ENCODE measurements at regions not wholly inside any gene's neighbourhood (a gene's known extent, or its start where the extent isn't known, plus 50 kb on each side); places are given as distances from the start of the nearest gene placed in this dataset.

DNA sequence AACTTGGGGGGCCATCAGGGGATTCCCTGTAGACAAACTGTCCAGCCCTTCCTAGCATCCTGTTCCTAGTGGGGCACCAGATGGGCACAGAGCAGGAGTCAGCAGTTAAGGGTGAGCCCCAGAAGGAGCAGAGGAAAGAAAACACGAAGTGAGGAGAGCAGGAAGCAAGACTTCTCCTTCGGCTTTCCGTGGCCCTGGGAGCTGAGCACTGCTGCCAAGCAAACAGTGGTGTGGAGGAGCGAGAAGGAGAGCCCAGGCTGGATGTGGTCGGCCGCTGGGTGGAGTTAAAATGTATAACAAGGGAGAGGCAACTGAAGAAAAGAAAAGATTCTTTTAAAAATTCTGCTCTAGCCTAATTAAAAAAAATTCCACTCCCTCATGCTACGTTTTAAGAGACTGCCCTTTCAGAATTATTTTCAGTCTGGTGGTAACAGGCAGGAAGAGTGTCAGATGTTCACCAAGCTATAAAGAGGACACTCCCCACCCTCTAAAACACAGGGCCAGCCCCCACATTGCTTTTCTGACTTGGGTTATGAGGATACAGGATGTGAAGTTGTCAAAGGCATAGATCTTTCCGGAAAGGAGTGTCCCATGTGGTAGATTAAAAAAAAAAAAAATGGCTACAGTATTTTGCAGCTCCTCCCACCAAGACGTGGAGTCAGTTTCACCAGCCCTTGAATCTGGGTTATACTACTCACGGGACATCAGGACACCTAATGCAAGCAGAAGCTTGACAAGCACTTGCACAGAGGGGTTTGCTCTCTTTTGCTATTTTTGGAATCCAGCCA, 74.9 kb upstream of the ZFHX3 start:
- Histone ChIP-seq H3K36me3 (ENCODE audit: control insufficient read depth, insufficient read depth, low read length) (no peaks in the 10 kb centered on the region), H3K4me3 (ENCODE audit: low read depth, low read length) (no peak overlapping the region), H3K27me3 (ENCODE audit: control insufficient read depth, insufficient read depth, low read length) (no peaks in the 10 kb centered on the region)
- FAIRE-seq = no peak
- no peak for DNase-seq (ENCODE audit: low read depth)
- TF ChIP-seq, protein P1, sequence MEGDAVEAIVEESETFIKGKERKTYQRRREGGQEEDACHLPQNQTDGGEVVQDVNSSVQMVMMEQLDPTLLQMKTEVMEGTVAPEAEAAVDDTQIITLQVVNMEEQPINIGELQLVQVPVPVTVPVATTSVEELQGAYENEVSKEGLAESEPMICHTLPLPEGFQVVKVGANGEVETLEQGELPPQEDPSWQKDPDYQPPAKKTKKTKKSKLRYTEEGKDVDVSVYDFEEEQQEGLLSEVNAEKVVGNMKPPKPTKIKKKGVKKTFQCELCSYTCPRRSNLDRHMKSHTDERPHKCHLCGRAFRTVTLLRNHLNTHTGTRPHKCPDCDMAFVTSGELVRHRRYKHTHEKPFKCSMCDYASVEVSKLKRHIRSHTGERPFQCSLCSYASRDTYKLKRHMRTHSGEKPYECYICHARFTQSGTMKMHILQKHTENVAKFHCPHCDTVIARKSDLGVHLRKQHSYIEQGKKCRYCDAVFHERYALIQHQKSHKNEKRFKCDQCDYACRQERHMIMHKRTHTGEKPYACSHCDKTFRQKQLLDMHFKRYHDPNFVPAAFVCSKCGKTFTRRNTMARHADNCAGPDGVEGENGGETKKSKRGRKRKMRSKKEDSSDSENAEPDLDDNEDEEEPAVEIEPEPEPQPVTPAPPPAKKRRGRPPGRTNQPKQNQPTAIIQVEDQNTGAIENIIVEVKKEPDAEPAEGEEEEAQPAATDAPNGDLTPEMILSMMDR (IDR thresholded peaks at IDR 0.05; ENCODE audit: insufficient read depth, low read length, severe bottlenecking) = no peak

DNA sequence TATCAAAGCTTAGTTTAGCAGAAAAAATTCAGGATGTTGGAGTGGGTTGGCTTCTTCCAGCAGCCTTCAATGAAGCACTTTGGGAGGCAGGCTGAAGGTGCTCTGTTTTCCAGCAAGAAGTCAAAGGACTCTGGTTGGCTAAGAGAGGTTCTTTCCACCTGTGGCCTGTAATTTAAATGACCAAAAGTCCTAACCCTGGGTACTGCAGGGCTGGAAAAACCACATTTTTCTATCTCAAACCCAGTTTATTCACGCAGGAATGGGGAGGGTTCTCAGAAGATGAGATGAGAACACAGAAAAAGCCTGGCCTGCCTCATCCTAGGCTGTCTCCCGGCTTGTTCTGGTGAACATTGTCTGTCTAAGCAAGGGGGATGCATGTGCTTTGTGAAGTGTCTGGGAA, 68.6 kb upstream of the ZFHX3 start:
- Histone ChIP-seq H3K4me3 (ENCODE audit: low read depth, low read length) (no peak overlapping the region), H3K27me3 (ENCODE audit: control insufficient read depth, insufficient read depth, low read length) (no peaks in the 10 kb centered on the region), H3K36me3 (ENCODE audit: control insufficient read depth, insufficient read depth, low read length) (no peaks in the 10 kb centered on the region)
- DNase-seq (ENCODE audit: low read depth) (no peak), FAIRE-seq (no peak)
- TF ChIP-seq, protein P1 (IDR thresholded peaks at IDR 0.05; ENCODE audit: insufficient read depth, low read length, severe bottlenecking) = no peak

DNA sequence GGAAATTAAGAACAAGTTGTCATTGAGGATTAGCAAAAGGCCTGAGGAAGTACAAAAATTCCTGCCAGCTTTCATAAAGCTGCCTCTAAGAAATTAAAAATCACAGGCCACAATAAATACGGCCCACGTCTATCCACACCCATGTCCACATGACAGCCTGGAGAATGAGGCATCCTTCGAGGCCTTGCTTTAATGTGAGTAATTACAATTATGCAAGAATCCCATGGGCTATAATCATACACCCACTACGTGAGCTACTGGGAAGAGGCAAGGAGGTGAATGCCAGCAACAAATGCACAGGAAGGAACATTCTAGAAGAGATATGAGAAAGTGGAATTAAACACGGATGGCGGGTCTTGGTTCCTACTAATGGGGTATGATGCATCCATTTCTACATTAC, 65.4 kb upstream of the ZFHX3 start:
- TF ChIP-seq, protein P1 (IDR thresholded peaks at IDR 0.05; ENCODE audit: insufficient read depth, low read length, severe bottlenecking) = no peak
- FAIRE-seq (no peak), DNase-seq (ENCODE audit: low read depth) (peak; percentile 82)
- no peaks in the 10 kb centered on the region for H3K27me3 ChIP-seq (ENCODE audit: control insufficient read depth, insufficient read depth, low read length)
- no peaks in the 10 kb centered on the region for H3K36me3 ChIP-seq (ENCODE audit: control insufficient read depth, insufficient read depth, low read length)
- no peak overlapping the region for H3K4me3 ChIP-seq (ENCODE audit: low read depth, low read length)

DNA sequence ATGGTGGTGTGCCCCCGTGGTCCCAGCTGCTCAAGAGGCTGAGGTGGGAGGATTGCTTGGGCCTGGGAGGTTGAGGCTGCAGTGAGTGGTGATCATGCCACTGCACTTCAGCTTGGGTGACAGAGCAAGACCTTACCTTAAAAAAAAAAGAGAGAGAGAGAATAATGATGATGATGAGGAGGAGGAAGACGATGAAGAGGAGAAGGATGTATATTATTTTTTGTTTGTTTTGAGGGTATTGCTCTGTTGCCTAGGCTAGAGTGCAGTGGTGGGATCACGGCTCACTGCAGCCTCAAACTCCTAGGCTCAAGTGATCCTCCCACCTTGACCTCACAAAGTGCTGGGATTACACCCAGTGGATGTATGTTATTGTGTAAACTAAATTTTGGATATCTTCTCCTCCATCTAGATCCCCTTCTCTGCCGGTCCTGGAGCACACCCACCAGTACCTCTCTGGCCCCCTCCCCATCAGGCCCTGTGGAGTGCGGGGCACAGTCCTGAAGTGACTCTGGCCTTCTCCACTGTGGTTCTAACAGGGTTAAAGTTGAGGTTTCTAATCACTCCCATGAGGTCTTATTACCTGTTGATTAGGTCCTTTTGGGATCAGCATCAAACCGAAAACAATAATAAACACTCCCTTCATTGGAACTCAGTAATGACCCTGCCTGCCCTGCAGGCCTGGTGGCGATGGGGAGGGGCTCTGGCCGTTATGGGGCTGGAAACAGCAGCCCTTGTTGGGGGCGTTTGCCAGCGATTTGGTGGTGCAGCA, 60.5 kb upstream of the ZFHX3 start:
- H3K4me3 ChIP-seq (ENCODE audit: low read depth, low read length) = no peak overlapping the region
- FAIRE-seq (no peak), DNase-seq (ENCODE audit: low read depth) (no peak)
- H3K27me3 ChIP-seq (ENCODE audit: control insufficient read depth, insufficient read depth, low read length) = no peaks in the 10 kb centered on the region
- no peaks in the 10 kb centered on the region for H3K36me3 ChIP-seq (ENCODE audit: control insufficient read depth, insufficient read depth, low read length)
- TF ChIP-seq, protein P1 (IDR thresholded peaks at IDR 0.05; ENCODE audit: insufficient read depth, low read length, severe bottlenecking) = no peak

DNA sequence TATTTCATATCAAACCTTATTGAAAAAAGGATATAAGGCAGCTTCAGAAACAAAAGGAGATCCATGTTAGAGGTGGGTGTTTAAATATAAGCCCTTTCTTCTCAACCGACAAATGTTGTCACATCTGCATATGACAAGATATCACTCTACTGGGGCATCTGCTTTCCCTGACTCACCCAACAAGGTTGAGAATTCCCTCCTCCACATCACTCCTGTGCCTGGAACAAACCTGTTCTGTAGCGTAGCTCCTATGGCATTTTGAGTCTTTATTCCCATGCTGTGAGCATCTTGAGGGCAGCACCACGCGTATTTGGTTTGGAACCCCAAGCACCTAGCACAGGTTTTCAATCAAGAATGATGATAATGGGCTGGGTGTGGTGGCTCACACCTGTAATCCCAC, 59.4 kb upstream of the ZFHX3 start:
- H3K36me3 ChIP-seq (ENCODE audit: control insufficient read depth, insufficient read depth, low read length) = no peaks in the 10 kb centered on the region
- DNase-seq (ENCODE audit: low read depth) (no peak), FAIRE-seq (no peak)
- H3K27me3 ChIP-seq (ENCODE audit: control insufficient read depth, insufficient read depth, low read length) = no peaks in the 10 kb centered on the region
- TF ChIP-seq, protein P1 (IDR thresholded peaks at IDR 0.05; ENCODE audit: insufficient read depth, low read length, severe bottlenecking) = no peak
- H3K4me3 ChIP-seq (ENCODE audit: low read depth, low read length) = no peak overlapping the region
